ENCODE measurements at regions not wholly inside any gene's neighbourhood (a gene's known extent, or its start where the extent isn't known, plus 50 kb on each side); places are given as distances from the start of the nearest gene placed in this dataset.

DNA sequence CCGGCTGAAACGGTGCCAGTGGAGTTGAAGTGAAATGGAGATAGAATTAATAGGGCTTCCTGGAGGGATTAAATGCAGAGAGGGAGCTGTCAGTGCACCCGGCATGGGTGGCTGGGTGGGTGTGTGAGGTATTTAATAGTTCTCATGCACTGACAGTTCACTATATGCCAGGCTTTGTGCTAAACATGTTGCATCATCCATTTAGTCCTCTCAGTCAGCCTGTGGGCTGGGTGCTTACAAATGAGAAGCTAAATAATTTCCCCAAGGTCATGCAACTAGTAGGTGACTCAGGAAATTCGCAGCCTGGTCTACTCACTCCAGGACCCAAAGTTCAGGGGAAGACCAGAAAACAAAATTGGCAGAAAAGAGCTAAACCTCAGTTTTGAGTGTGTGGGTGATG is 63.5 kb upstream of the SPATA13 start:
- no peak overlapping the region for H3K9ac ChIP-seq (ENCODE audit: low read length)
- H3K27me3 ChIP-seq (ENCODE audit: low read depth, low read length): peaks cover 20% of the 10 kb centered on the region
- H3K4me2 ChIP-seq (ENCODE audit: low read length): no peak overlapping the region
- H3K36me3 ChIP-seq (replicated peaks; ENCODE audit: low read depth, low read length): no peaks in the 10 kb centered on the region
- no peaks in the 10 kb centered on the region for H3K79me2 ChIP-seq (ENCODE audit: low read length)
- TF ChIP-seq, protein P1, sequence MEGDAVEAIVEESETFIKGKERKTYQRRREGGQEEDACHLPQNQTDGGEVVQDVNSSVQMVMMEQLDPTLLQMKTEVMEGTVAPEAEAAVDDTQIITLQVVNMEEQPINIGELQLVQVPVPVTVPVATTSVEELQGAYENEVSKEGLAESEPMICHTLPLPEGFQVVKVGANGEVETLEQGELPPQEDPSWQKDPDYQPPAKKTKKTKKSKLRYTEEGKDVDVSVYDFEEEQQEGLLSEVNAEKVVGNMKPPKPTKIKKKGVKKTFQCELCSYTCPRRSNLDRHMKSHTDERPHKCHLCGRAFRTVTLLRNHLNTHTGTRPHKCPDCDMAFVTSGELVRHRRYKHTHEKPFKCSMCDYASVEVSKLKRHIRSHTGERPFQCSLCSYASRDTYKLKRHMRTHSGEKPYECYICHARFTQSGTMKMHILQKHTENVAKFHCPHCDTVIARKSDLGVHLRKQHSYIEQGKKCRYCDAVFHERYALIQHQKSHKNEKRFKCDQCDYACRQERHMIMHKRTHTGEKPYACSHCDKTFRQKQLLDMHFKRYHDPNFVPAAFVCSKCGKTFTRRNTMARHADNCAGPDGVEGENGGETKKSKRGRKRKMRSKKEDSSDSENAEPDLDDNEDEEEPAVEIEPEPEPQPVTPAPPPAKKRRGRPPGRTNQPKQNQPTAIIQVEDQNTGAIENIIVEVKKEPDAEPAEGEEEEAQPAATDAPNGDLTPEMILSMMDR (IDR thresholded peaks at IDR 0.05; ENCODE audit: low read depth, low read length): no peak
- TF ChIP-seq EZH2phosphoT487 (IDR thresholded peaks at IDR 0.05; ENCODE audit: low read depth): no peak
- H3K9me3 ChIP-seq (ENCODE audit: insufficient read depth, low read length): no peaks in the 10 kb centered on the region
- no peaks in the 10 kb centered on the region for H3K4me1 ChIP-seq (ENCODE audit: low read length)
- no peaks in the 10 kb centered on the region for H4K20me1 ChIP-seq (ENCODE audit: insufficient read depth, low read length)
- no peak overlapping the region for H3K4me3 ChIP-seq (ENCODE audit: low read length)
- H2AFZ ChIP-seq (ENCODE audit: low read depth, low read length): no peak overlapping the region
- no peak overlapping the region for H3K27ac ChIP-seq (ENCODE audit: low read length)

- Histone ChIP-seq H3K27me3 (ENCODE audit: low read depth, low read length) (peaks cover 23% of the 10 kb centered on the region), H3K9ac (ENCODE audit: low read length) (no peak overlapping the region), H2AFZ (ENCODE audit: low read depth, low read length) (no peak overlapping the region), H3K9me3 (ENCODE audit: insufficient read depth, low read length) (no peaks in the 10 kb centered on the region), H3K27ac (ENCODE audit: low read length) (no peak overlapping the region), H3K36me3 (replicated peaks; ENCODE audit: low read depth, low read length) (no peaks in the 10 kb centered on the region), H3K4me3 (ENCODE audit: low read length) (no peak overlapping the region), H3K4me1 (ENCODE audit: low read length) (no peaks in the 10 kb centered on the region), H4K20me1 (ENCODE audit: insufficient read depth, low read length) (no peaks in the 10 kb centered on the region), H3K79me2 (ENCODE audit: low read length) (no peaks in the 10 kb centered on the region), H3K4me2 (ENCODE audit: low read length) (no peak overlapping the region)
- TF ChIP-seq, protein P1 (IDR thresholded peaks at IDR 0.05; ENCODE audit: low read depth, low read length): no peak
- TF ChIP-seq EZH2phosphoT487 (IDR thresholded peaks at IDR 0.05; ENCODE audit: low read depth): no peak
These were observed 62.9 kb upstream of the SPATA13 start for GRCh38 chr13:24097667-24098066.

DNA sequence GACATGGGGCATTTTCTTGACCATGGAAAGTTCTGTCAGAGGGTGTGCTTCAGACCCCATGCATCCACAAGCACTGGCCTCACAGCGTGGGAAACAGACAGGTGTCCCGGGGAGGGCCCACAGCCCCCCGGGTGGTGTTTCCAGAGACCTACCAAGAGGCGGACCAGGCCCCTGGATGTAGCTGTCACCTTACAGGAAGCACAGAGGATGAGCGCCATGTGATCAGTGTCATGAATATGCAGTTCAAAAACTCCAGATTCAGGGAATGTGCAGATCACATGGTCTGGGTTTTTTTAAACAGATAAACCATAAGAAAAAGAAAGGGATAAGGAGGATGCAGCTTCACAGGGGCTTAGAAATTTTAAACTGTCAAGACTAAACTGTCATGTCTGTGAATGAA is 61.0 kb upstream of the SPATA13 start:
- H3K4me3 ChIP-seq (ENCODE audit: low read length): no peak overlapping the region
- no peaks in the 10 kb centered on the region for H4K20me1 ChIP-seq (ENCODE audit: insufficient read depth, low read length)
- peaks cover 2% of the 10 kb centered on the region for H3K4me1 ChIP-seq (ENCODE audit: low read length)
- peaks cover 37% of the 10 kb centered on the region for H3K27me3 ChIP-seq (ENCODE audit: low read depth, low read length)
- TF ChIP-seq EZH2phosphoT487 (IDR thresholded peaks at IDR 0.05; ENCODE audit: low read depth): no peak
- TF ChIP-seq, protein P1 (IDR thresholded peaks at IDR 0.05; ENCODE audit: low read depth, low read length): no peak
- H3K27ac ChIP-seq (ENCODE audit: low read length): no peak overlapping the region
- no peak overlapping the region for H3K9ac ChIP-seq (ENCODE audit: low read length)
- H2AFZ ChIP-seq (ENCODE audit: low read depth, low read length): no peak overlapping the region
- no peaks in the 10 kb centered on the region for H3K79me2 ChIP-seq (ENCODE audit: low read length)
- H3K36me3 ChIP-seq (replicated peaks; ENCODE audit: low read depth, low read length): no peaks in the 10 kb centered on the region
- H3K4me2 ChIP-seq (ENCODE audit: low read length): no peak overlapping the region
- H3K9me3 ChIP-seq (ENCODE audit: insufficient read depth, low read length): no peaks in the 10 kb centered on the region

- H3K4me2 ChIP-seq (ENCODE audit: low read length): no peak overlapping the region
- H3K9ac ChIP-seq (ENCODE audit: low read length): no peak overlapping the region
- H3K79me2 ChIP-seq (ENCODE audit: low read length): no peaks in the 10 kb centered on the region
- H2AFZ ChIP-seq (ENCODE audit: low read depth, low read length): no peak overlapping the region
- H3K27ac ChIP-seq (ENCODE audit: low read length): no peak overlapping the region
- no peaks in the 10 kb centered on the region for H3K36me3 ChIP-seq (replicated peaks; ENCODE audit: low read depth, low read length)
- peaks cover 7% of the 10 kb centered on the region for H3K4me1 ChIP-seq (ENCODE audit: low read length)
- H3K9me3 ChIP-seq (ENCODE audit: insufficient read depth, low read length): no peaks in the 10 kb centered on the region
- no peaks in the 10 kb centered on the region for H4K20me1 ChIP-seq (ENCODE audit: insufficient read depth, low read length)
- TF ChIP-seq EZH2phosphoT487 (IDR thresholded peaks at IDR 0.05; ENCODE audit: low read depth): no peak
- TF ChIP-seq, protein P1 (IDR thresholded peaks at IDR 0.05; ENCODE audit: low read depth, low read length): no peak
- peaks cover 37% of the 10 kb centered on the region for H3K27me3 ChIP-seq (ENCODE audit: low read depth, low read length)
- H3K4me3 ChIP-seq (ENCODE audit: low read length): no peak overlapping the region
These were observed 60.3 kb upstream of the SPATA13 start for GRCh38 chr13:24100188-24100587.

All from OCI-LY3 (cell line).